HG03064 (cell line): ENCODE measurements at regions not wholly inside any gene's neighbourhood (a gene's known extent, or its start where the extent isn't known, plus 50 kb on each side); places are given as distances from the start of the nearest gene placed in this dataset.

Experiments used
- ATAC-seq: cut with Tn5 transposase; IDR thresholded peaks from one replicate; pipeline ENCODE4 v1.9.1; 2021; ENCODE audit warnings: low read depth; ENCODE audit not compliant: unreplicated experiment

DNA sequence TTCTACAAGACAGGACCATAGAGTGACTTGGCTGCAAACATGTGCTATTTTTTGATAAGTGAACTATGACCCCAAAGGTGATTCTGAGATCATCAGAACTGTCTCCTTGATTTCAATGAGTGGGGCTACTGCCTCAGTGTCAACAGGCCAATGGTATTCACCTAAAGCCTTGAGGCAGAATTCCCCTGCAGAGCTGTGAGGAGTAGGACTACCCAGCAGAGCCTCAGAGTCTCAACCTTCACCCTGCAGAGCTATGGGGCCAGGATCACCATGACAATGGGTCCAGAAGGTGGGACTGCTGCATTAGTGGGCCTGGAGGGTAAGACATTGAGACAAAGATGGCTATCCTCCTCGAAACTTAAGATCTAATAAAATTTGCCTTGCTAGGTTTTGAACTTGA is 1668.2 kb upstream of the SLC39A10 start:
- no peak for ATAC-seq

DNA sequence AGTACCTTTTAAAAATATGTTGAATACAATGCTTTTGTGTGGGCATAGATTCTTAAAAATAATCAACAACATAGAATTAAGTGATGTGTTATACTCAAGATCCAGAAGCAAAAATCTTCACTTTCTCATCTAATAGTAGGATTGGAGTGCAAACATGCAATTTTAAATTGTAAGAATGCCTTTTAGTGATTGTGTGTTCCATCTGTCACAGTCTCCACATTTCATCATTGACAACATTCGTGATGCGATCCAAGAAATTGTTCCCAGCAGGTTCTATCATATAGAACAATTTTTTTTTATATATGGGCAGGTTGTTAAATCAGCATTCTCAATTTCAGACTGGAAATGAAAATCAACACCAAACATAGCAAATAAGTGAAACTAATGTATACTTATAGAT is 1671.8 kb upstream of the SLC39A10 start:
- no peak for ATAC-seq

DNA sequence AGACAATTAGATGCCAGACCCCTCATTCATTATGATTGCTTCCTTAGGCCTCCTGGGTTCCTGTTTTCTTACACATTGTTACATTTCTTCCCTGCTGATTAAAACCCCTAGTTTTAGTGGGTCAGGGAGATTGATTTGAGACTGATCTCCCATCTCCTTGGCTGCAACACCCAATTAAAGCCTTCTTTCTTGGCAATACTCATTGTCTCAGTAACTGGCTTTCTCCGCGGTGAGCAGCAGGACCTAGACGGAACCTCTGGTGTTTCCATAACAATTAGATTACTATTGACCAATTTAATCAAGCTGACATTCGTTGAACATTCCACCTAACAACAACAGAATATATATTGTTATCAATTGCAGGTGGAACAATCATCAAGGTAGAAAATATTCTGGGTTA is 1676.4 kb upstream of the SLC39A10 start:
- ATAC-seq = no peak

DNA sequence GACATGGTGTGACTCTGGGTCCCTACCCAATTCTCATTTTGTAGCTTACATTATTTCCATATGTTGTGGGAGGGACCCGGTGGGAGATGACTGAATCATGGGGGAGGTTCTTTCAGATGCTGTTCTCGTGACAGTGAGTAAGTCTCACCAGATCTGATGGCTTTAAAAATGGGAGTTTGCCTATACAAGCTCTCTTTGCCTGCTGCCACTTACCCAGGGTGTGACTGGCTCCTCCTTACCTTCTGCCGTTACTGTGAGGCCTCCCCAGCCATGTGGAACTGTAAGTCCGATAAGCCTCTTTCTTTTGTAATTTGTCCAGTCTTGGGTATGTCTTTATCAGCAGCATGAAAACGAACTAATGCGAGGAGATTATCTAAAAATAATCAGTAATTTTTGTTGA is 1683.2 kb upstream of the SLC39A10 start:
- ATAC-seq = no peak

DNA sequence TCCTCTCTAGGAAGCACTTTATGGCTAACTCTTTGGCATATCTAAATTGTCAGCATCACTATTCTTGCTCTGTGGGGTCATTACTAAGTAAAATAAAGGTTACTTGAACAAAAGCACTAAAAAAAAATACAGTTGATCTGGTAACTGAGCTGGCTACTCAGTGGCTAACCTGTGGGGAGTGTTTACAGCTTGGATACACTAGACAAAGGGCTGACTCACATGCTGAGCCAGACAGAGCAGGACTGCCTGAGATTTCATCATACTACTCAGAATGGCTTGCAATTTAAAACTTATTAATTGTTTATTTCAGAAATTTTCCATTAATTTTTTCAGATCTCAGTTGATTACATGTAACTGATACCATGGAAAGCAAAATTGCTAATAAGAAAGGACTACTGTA is 1690.4 kb upstream of the SLC39A10 start:
- no peak for ATAC-seq

DNA sequence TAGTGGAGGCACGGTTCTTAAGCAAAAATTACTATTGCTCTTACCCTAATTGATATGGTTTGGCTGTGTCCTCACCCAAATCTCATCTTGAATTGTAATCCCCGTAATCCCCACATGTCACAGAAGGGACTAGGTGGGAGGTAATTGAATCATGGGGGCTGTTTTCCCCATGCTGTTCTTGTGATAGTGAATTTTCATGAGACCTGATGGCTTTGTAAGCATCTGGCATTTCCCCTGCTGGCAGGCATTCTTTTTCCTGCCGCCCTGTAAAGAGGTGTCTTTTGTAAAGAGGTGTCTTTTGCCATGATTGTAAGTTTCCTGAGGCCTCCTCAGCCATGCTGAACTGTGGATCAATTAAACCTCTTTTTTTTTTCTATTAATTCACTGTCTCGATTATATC is 1691.8 kb upstream of the SLC39A10 start:
- no peak for ATAC-seq

DNA sequence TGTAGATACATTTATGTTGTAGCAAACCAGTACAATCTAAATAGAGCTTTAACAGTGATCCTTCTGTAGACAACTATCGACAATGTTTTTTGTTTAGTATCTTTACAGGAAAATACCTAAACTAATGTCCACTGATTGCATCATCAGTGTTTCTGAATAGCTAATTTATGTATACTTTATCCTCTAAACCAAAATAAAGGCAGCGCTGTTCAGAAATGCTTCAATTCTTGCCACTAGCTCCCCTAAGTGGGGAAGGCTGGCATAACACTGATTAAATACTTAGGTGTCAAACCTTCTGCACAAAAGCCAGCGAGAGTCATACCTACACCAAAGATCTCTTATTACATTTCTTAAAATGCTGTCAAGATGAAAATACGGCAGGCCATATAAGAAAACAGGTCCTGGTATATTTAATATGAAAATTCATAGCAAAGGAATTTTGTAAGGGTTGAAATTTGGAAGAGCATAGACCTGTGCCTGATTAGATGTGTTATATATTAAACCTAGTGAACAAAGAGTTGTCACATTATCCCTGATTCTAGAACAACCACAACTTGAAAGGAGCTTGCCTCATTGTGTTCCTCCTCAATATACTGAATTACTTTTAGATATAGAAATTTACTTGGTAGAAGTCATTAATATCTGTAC is 1693.4 kb upstream of the SLC39A10 start:
- ATAC-seq = no peak

DNA sequence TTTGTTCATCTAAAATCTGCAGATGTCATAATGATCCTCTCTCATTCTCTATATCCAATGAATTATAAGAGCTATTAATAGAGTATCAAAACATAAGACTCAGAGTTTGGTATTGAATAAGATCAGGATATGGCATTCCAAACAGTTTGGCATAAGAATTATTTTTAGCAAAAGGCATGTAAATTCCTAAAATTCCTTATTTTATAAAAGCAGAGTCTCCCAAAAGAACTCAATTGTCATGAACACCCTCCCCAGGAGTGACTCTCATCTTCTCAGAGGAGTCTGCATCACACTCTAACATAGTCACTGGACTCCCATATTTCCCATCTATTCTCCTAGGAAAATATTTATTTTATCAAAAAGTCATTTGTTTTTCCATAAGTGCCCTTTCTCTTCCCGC is 1710.2 kb upstream of the SLC39A10 start:
- ATAC-seq = no peak

DNA sequence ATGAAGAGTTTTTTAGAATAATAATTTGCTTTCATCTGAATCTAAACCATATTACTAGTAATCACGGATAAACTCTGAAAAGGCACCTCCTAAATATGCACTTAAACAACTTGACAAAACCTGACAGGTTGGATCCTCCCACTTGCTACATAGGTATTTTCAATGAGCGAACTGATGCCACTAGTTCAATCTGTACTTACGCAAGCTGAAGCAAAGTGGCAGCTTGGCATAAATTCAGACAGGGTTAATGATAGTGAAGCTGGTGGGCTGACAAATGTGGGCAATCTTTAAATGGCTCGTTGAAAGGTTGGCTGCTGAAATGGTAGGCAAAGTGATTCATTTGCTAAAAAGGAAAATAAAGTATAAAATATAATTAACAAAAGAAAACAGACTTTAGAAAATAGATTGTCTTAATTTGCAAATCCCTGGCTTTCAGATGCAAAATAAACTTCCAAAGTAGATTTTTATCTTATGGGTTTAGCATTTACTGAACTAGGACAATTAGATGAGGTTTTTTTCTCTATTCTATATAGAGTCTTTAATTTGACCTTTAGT is 1713.5 kb upstream of the SLC39A10 start:
- no peak for ATAC-seq

DNA sequence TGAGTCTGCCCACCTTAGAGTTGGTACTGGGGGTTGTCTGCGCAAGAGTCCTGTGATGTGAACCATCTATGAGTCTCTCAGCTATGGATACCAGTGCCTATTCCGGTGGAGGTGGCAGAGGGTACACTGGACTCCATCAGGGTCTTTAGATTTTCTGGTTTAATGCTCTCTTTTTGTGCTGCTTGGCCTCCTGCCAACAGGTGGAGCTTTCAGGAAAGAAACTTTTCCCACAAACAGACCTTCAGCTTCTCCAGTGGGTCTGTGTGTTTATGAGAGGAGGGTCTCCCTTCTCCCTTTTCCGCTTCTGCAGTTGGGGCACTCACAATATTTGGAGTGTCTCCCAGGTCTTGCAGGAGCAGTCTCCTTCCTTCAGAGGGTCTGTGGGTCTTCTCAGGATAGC is 1721.9 kb upstream of the SLC39A10 start:
- ATAC-seq = no peak

DNA sequence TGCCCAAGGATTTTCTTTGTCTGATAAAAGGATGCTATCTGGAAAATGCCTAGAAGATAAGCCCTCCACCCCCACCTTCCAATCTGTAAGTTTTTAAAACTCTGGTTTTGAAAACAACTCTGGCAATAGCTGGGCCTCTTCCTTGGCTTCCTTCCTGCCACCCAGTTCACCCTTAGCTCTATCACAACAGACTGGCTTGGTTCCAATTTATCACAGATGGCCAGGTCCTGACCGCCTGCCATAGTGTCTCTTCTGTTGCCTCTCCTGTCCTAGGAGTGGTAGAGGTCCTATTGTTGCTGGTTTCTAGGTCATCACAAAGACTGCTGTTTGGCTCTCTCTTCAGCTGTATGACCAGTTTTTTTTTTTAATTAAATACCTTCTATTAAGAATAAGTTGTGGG is 1727.9 kb upstream of the SLC39A10 start:
- no peak for ATAC-seq

DNA sequence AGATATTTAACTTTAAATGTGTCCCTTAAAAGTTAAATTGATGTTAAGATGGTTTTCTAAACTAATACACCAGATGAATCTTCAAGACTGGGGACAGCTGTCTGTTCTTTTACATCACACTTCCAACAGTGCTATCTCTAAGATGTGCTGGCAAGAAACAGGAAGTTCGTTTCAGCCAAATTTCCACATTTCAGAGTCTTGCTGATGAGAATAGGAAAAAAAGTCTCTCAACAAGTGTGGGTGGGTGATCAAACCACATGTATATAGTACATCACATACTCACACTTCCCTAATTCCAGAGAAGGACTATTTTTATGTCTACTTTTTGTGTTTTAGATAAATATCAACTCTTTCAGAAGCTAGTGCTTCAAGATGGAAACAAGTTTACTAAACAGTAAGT is 1712.8 kb upstream of the TMEFF2 start:
- ATAC-seq = no peak

DNA sequence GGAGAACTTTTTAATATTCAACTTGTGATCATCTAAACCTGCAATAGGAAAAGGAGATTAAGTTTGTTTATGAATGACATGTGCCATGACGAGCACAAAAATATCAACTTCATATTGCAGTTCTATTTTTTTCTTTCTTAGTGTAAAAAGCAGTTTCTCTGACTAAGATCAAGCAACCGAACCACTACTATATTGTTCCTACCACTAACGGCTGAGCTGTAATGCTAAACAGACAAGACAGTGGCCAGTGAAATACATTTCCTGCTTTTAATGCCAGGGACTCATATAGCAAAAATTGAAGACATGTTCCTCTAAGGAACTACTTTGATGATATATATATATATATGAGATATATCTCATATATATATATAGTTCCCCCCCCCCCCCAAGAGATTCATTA is 1705.6 kb upstream of the TMEFF2 start:
- ATAC-seq = no peak

DNA sequence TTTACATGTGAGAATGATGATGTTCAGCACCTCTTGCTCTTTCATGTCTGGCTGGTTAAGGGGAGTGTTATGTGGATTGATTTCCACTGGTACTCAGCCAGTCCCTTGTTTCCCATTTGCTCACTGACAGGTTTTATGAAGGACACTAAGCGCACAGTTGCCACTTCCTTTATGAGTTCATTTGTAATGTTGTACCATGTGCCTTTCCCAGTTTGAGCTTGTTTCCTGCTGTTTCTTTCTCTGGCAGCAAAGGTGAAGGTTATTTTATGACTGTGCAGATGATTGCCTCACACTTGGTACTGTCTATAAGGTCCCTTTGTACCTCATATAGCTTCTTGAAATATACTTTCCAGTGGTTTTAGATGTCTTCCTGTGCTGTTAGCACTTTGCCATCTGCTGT is 1700.5 kb upstream of the TMEFF2 start:
- ATAC-seq = no peak

DNA sequence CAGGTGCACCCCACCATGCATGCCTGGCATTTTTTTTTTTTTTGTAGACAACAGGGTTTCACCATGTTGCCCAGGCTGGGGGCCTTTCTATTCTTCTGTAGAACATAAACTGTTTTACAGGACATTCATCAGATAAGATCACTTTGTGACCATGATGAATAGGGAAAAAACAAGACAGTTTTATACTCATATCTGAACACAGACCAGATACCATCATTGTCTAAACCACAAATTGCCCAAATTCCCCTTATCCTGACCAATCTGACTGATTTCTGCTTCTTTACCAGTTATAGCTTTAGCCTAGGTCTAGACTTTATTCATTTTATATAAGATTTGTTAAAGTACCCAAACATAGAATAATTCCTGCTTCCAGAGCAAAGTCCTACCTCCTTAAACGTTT is 1699.3 kb upstream of the TMEFF2 start:
- no peak for ATAC-seq

DNA sequence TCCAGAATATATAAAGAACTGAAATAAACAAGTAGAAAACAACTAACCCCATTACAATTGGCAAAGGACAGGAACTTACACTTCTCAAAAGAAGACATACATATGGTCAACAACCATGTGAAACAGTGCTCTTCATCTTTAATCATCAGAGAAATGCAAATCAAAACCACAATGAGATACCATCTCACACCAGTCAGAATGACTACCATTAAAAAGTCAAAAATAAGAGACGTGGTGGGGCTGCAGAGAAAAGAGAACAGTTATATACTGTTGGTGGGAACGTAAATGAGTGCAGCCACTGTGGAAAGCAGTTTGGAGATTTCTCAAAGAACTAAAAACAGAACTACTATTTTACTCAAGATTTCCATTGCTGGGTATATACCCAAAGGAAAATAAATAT is 1696.3 kb upstream of the TMEFF2 start:
- ATAC-seq = no peak

DNA sequence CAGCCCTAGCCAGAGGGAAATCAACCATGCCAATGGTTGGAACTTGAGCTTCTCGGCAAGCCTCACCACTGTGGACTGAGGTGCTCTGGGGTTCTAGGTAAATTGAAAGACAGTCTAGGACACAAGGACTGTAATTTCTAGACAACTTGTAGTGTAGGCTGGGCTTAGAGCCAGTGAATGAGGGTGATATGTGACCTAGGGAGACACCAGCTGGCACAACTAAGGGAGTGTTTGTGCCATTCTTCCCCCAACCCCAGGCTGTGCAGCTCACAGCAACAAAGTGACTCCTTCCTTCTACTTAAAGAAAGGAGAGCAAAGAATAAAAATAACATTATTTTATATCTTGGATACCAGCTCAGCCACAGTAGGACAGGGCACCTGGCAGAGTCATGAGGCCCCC is 1690.7 kb upstream of the TMEFF2 start:
- no peak for ATAC-seq

DNA sequence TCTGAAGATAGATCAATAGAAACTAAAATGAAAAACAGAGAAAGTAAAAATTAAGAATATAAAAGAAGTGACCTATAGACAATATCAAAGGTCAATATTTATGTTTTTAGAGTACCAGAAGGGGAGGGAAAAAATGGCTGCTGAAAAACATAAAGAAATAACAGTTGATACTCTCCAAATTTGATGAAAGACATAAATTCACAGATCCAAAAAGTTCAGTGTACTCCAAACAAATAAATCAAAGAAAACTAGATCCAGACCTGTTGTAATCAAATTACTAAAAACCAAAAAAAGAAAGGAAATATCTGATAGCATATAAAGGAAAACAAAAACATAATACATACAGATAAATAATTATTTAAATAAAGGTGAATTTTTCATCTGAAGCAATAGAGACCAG is 1689.1 kb upstream of the TMEFF2 start:
- no peak for ATAC-seq

DNA sequence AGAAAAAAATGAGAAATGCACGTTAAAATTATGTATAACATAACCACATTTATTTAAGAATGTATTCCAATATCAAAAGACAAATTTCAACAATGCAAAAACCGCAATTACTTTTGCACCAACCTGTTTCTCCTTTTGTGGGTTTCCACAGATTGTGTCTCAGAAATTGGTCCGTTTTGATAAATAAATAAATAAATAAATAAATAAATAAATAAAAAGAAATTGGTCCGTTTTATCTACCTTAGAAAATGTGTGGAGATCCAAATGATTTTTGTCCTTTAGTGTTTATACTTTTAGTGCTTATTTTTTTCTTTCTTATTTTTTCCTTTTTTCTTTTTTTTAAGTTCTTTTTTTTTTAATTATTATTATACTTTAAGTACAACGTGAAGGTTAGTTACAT is 1682.2 kb upstream of the TMEFF2 start:
- no peak for ATAC-seq

DNA sequence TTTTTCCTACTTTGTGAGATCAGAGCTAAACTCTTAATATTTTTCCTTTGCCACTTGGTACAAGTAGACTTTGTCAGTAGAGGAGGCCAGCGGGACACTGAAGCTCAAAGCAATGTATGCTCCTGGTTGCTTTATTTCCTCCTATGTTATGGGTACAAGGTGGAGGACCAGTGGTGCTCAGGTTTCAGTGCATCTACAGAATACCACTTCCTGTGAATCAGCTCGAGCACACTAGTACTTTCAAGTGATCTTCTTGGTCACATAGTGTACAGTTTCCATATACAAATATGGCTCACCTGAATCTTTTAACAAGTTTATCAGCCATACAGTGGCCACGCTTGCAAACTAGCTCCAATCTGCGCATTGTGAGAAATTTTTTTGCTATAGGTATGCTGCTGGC is 1674.8 kb upstream of the TMEFF2 start:
- no peak for ATAC-seq

DNA sequence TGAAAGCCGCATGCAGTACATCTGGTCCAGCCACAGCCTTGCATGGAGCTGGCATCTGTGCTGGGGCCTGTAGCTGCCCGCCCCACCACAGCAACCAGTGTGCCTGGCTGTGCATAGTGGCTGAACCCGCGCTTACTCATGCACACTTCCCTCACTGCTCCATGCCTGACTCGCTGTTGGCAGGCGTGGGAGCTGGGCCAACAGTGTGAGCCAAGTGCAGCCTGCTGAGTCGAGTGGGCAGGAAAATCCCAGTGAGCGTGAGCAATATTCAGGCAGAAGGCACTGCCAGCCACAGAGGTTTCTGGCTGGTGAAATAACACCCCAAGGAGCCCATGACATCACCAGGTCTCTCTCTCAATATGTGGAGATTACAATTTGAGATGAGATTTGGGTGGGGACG is 1674.1 kb upstream of the TMEFF2 start:
- ATAC-seq = no peak

DNA sequence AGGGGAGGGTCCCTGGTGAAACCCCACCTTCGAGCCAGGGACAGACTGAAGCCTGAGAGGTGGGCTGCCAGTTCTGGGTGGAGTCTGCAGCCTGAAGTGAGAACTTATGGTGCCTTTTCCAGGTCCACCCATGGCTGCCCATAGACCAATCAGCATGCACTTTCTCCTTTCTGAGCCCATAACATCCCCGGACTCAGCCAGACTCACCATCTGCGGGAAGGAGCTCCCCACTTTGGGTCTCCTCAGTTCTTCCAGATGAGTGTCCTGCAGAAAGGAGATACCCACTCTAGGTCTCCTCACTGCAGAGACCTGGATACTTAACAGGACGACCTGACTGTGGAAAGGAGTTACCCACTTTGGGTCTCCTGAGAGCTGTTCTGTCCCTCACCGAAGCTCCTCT is 1673.4 kb upstream of the TMEFF2 start:
- no peak for ATAC-seq

DNA sequence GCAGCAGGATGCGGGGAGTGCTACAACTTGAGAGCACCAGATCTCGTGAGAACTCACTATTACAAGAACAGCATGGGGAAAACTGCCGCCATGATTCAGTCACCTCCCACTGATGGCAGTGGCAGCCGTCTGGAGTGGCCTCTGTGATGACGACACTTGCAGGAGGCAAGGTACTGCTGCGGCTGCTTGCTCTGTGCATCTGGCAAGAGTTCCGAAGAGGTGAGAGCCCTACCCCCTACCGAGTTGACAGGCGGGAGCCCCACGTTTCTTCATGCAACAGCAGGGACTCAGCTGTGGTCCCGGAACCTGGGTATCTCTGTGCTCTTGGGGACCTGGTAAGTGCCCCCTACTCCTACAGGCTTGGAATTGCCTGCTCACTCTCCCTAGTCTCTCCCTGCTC is 1672.7 kb upstream of the TMEFF2 start:
- no peak for ATAC-seq
